IPS-20b (cell line): ENCODE measurements at regions not wholly inside any gene's neighbourhood (a gene's known extent, or its start where the extent isn't known, plus 50 kb on each side); places are given as distances from the start of the nearest gene placed in this dataset.
"Not testable (repeated sequence)": the region's sequence is repeated elsewhere in the genome, so short reads cannot be mapped to it uniquely, and the experiment has no call there.

Experiments used
- H3K27ac ChIP-seq: one replicate; pipeline ENCODE4 v1.5.1; 2013; ENCODE audit warnings: low read length
- H3K27me3 ChIP-seq: 2 replicates; pipeline ENCODE4 v1.6.1; 2013; ENCODE audit warnings: mild to moderate bottlenecking, low read length, inconsistent platforms; ENCODE audit not compliant: insufficient read depth
- H3K36me3 ChIP-seq: 2 replicates; pipeline ENCODE4 v1.6.1; 2013; ENCODE audit warnings: low read depth, mild to moderate bottlenecking, inconsistent platforms, low read length, moderate library complexity; ENCODE audit not compliant: insufficient read depth
- H3K4me1 ChIP-seq: 2 replicates; pipeline ENCODE4 v1.6.1; 2013; ENCODE audit warnings: mild to moderate bottlenecking, control low read depth, inconsistent platforms, low read length, moderate library complexity; ENCODE audit not compliant: insufficient read depth
- H3K4me3 ChIP-seq: 2 replicates; pipeline ENCODE4 v1.5.1; 2013; ENCODE audit warnings: mild to moderate bottlenecking, low read length, inconsistent platforms
- H3K9ac ChIP-seq: 2 replicates; pipeline ENCODE4 v1.6.1; 2013; ENCODE audit warnings: low read depth, mild to moderate bottlenecking, inconsistent platforms, low read length, moderate library complexity
- H3K9me3 ChIP-seq: 2 replicates; pipeline ENCODE4 v1.6.1; 2013; ENCODE audit warnings: mild to moderate bottlenecking, low read depth, low read length, inconsistent platforms; ENCODE audit not compliant: insufficient read depth

DNA sequence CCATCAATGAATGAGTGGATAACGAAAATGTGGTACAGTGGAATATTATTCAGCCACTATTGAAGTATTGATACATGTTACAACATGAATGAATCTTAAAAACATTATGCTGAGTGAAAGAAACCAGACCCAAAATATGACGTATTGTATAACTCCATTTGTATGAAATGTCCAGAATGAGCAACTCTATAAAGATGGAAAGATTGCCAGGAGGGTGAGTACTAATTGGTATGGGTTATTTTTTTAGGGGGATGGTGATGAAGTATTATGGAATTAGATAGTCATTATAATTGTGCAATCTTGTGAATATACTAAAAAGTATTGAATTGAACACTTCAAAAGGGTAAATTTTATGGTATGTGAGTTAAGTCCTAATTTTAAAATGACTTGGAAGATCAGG is 278.6 kb downstream of the SIPA1L2 start:
- Histone ChIP-seq H3K36me3 (no peaks in the 10 kb centered on the region), H3K4me3 (no peak overlapping the region), H3K4me1 (no peaks in the 10 kb centered on the region), H3K9me3 (no peaks in the 10 kb centered on the region), H3K27me3 (no peaks in the 10 kb centered on the region), H3K9ac (no peak overlapping the region), H3K27ac (no peak overlapping the region)

DNA sequence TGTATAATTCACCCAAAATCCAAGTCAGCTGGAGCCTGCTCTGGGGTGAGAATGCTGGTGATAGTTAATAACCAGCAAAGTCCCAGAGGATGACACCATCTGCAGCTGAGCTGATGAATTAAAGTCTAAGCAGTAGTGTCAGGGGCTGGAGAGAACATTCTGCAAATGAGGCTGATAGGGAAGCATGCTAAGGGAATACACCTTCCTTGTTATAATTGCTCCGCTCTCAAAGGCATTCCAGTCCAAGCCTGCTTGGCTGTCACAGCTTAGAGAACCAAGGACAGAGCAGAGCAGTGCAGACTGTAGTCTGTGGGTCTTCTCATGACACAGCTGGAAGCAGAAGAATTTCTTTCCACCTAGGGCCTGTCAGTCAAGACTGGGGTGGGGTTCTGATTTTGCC is 283.1 kb downstream of the SIPA1L2 start:
- Histone ChIP-seq H3K9me3 (peaks cover 6% of the 10 kb centered on the region; the same call in 1 of the 2 replicates), H3K4me3 (no peak overlapping the region), H3K27me3 (no peaks in the 10 kb centered on the region), H3K27ac (no peak overlapping the region), H3K4me1 (no peaks in the 10 kb centered on the region), H3K36me3 (no peaks in the 10 kb centered on the region), H3K9ac (no peak overlapping the region)

DNA sequence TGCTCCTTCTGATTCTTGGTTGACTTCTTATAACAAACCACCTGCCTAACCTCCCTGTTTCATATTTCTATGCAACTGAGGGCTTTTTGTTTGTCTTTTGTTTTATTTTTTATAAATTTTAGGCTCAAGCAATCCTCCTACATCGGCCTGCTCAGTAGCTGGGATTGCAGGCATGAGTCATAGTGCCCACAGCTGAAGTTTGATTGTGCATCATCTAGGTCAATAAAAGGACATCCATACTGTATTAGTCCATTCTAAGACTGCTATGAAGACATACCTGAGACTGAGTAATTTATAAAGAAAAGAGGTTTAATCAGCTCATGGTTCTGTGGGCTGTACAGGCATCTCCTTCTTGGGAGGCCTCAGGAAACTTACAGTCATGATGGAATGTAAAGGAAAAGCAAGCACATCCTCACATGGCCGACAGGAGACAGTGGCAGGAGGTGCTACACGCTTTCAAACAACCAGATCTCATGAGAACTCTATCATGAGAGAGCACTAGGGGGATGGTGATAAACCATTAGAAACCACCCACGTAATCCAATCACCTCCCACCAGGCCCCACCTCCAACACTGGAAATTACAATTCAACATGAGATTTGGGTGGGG is 285.0 kb downstream of the SIPA1L2 start:
- no peaks in the 10 kb centered on the region for H3K36me3 ChIP-seq
- no peaks in the 10 kb centered on the region for H3K4me1 ChIP-seq
- peaks cover 6% of the 10 kb centered on the region; the same call in 1 of the 2 replicates for H3K9me3 ChIP-seq
- H3K27ac ChIP-seq: no peak overlapping the region
- H3K9ac ChIP-seq: no peak overlapping the region
- no peaks in the 10 kb centered on the region for H3K27me3 ChIP-seq
- no peak overlapping the region for H3K4me3 ChIP-seq

DNA sequence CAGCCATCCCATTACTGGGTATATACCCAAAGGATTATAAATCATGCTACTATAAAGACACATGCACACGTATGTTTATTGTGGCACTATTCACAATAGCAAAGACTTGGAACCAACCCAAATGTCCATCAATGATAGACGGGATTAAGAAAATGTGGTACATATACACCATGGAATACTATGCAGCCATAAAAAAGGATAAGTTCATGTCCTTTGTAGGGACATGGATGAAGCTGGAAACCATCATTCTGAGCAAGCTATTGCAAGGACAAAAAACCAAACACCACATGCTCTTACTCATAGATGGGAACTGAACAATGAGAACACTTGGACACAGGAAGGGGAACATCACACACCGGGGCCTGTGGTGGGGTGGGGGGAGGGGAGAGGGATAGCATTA is 285.7 kb downstream of the SIPA1L2 start:
- H3K9me3 ChIP-seq, H3K9ac ChIP-seq, H3K4me1 ChIP-seq, H3K36me3 ChIP-seq, H3K27ac ChIP-seq, H3K27me3 ChIP-seq, H3K4me3 ChIP-seq: not testable (repeated sequence)

DNA sequence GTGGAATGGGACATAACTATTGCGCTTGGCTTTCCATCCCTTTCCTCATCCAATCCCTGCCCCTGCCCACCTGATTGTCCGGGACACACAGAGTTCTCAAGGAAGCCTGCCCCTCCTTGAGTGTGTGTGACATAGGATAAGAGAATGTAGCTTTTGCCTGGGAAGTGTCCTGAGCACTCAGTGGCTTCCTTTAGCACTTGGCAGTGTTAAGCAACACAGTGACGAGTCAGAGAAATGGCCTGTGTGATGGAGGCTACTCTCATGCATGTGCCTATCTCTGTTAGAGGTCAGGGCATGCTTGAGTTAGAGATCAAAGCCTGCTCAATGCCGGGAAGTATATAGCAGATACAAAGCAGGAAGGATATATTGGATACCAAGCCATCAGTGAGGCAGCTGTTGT is 289.5 kb downstream of the SIPA1L2 start:
- Histone ChIP-seq H3K9ac (no peak overlapping the region), H3K27me3 (no peaks in the 10 kb centered on the region), H3K27ac (no peak overlapping the region), H3K36me3 (no peaks in the 10 kb centered on the region), H3K4me1 (no peaks in the 10 kb centered on the region), H3K9me3 (peaks cover 6% of the 10 kb centered on the region; the same call in 1 of the 2 replicates), H3K4me3 (no peak overlapping the region)

DNA sequence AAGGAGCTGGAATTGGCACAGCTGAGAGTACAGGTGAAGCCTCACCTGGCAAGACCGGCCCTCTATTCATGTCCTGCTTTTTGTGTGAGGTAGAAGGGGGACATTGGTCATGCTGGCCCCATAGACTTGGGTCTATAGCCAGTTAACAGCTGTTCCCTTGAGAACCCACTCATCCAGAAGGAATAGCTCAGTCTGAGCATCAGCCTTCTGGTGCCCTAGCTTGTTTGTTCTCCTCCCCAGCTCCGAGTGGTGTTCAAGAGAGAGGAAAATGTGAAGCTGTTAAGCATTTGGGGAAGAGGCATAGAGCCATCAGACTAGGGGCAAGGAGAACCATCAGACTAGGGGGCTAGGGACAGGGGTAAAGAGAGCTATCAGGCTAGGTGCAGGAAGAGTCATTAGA is 290.9 kb downstream of the SIPA1L2 start:
- no peaks in the 10 kb centered on the region for H3K36me3 ChIP-seq
- no peak overlapping the region for H3K27ac ChIP-seq
- no peaks in the 10 kb centered on the region for H3K9me3 ChIP-seq
- H3K4me3 ChIP-seq: no peak overlapping the region
- H3K9ac ChIP-seq: no peak overlapping the region
- H3K4me1 ChIP-seq: no peaks in the 10 kb centered on the region
- no peaks in the 10 kb centered on the region for H3K27me3 ChIP-seq

DNA sequence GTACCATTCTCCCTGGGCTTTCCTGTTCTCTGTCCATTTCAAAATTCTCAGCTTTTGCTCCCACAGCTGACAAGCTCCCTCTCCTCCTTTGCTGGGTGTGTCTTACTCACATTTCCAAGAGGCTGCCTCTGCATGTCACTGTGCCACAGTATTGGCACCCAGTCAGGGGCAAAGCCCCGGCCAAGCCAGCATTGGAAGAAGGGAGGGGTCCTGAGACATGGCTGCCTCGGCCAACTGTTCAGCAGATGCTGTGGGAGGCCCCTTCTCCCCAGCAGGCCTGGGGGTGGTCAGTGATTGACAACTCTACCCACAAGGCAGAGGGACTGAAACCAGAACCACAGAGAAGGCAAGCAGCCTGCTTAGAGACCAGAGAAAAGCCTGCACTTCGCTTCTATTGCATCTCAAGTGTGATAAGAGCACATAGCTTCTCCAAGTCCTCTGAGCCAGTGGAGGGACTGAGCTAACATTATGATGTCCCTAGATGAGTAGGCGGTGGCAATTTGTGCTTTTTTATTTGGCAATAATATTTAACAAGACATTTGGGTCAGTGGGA is 294.1 kb downstream of the SIPA1L2 start:
- no peak overlapping the region for H3K4me3 ChIP-seq
- H3K4me1 ChIP-seq: no peaks in the 10 kb centered on the region
- no peaks in the 10 kb centered on the region for H3K36me3 ChIP-seq
- H3K27ac ChIP-seq: no peak overlapping the region
- H3K9me3 ChIP-seq: peaks cover 2% of the 10 kb centered on the region; the same call in 1 of the 2 replicates
- no peaks in the 10 kb centered on the region for H3K27me3 ChIP-seq
- H3K9ac ChIP-seq: no peak overlapping the region

DNA sequence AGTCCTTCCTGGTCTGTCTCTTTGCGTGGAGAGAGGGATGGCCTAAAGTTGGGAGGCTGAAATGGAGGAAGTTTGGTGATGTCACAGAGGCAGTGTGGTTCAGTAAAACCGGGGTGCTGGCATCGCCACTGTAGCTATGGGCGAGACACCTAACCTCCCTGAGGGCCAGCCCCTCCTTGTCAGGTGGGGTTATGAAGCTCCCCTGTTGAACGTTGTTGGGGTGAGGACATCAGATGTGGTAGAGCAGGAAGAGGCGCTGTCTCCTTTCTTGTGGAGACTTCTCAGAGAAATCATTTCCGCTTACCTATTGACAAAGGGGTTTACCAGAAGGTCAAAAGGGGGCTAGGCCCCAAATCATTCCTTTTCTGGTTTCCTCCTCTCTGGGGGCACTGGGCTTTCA is 294.7 kb downstream of the SIPA1L2 start:
- Histone ChIP-seq H3K4me3 (no peak overlapping the region), H3K27me3 (no peaks in the 10 kb centered on the region), H3K9ac (no peak overlapping the region), H3K4me1 (no peaks in the 10 kb centered on the region), H3K36me3 (no peaks in the 10 kb centered on the region), H3K9me3 (peaks cover 8% of the 10 kb centered on the region), H3K27ac (no peak overlapping the region)

DNA sequence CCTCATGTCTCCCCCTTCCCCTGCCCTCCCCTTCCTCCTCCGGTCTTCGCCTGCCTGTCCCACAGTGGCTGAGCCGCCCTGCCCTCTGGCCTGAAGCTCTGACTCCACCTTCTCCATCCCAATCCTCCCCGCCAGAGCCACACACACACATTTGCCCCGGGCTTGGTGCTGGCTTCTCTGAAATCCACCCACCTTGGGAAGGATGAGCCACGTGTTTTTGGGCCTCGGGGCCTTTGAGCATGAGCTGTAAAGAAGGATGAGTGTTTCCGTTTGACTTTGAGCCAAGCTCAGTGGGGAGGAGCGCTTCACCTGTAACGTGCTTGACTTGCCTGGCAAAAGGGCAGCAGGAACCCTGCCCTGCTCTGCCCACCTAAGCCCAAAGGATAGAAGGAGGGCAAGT is 295.1 kb downstream of the SIPA1L2 start:
- H3K9ac ChIP-seq: no peak overlapping the region

DNA sequence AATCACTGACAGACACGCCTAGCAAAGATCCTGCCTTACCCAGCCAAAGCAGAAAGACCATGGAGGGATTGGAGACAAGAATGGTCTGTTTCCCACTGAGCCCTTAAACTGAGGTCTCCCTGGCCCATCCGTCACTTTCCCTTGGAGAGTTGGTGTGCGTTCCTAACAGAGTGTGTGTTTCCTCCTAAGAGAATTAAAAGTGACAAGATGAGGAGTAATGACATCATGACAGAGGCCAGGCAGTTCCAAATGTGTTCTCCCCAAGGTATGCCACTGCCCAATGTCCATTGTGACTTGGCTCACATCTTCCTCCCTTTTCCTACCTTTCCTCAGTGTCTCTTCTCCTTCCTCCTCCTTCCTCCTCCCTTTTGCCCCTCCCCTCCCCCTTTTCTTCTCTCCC is 295.7 kb downstream of the SIPA1L2 start:
- peaks cover 9% of the 10 kb centered on the region for H3K9me3 ChIP-seq
- H3K4me1 ChIP-seq: no peaks in the 10 kb centered on the region

More for the DNA sequence above, 295.1 kb downstream of the SIPA1L2 start:
- Histone ChIP-seq H3K4me3 (no peak overlapping the region), H3K4me1 (no peaks in the 10 kb centered on the region), H3K9me3 (peaks cover 9% of the 10 kb centered on the region), H3K36me3 (no peaks in the 10 kb centered on the region), H3K27me3 (no peaks in the 10 kb centered on the region), H3K27ac (no peak overlapping the region)

DNA sequence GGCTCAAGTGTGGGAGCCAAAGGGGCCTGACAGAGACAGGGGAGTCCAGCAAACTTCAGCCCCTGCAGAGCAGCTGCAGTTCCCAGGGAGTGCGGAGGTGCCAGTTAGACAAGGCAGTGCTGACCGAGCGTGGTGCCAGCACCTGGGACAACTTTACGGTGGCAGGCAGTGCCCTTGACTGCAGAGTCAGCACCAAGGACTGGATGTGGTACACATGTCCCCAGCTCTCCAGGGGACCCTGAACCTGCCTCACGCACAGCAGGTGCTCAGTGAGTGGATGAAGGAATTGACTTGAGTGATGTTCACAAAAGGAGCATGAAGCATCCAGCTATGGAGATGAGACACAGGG is 296.5 kb downstream of the SIPA1L2 start:
- Histone ChIP-seq H3K4me1 (no peaks in the 10 kb centered on the region), H3K4me3 (no peak overlapping the region), H3K27ac (no peak overlapping the region), H3K27me3 (no peaks in the 10 kb centered on the region), H3K9me3 (peaks cover 9% of the 10 kb centered on the region), H3K36me3 (no peaks in the 10 kb centered on the region), H3K9ac (no peak overlapping the region)

More for the DNA sequence above, 295.7 kb downstream of the SIPA1L2 start:
- Histone ChIP-seq H3K4me3 (no peak overlapping the region), H3K27ac (no peak overlapping the region), H3K9ac (no peak overlapping the region), H3K27me3 (no peaks in the 10 kb centered on the region), H3K36me3 (no peaks in the 10 kb centered on the region)

DNA sequence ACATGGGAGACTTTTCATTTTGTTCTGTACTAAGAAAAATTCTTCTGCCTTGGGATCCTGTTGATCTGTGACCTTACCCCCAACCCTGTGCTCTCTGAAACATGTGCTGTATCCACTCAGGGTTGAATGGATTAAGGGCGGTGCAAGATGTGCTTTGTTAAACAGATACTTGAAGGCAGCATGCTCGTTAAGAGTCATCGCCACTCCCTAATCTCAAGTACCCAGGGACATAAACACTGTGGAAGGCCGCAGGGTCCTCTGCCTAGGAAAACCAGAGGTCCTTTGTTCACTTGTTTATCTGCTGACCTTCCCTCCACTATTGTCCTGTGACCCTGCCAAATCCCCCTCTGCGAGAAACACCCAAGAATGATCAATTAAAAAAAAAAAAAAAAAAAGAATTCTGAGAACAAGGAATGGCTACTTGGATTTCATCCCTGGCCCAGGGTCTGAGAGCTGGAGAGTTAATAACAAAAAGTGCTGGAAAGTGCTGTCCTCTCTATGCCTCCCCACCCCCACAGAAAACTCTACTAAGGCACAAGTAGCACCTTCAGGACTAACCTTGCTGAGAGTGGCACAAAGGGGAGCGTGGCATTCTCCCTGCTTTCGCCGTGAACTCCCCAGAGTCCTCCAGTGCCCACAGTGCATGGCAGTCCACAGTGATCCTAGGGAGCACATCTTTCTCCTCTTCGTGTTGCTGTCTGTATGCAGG is 297.1 kb downstream of the SIPA1L2 start:
- not testable (repeated sequence) for H3K27ac ChIP-seq, H3K4me3 ChIP-seq, H3K9me3 ChIP-seq, H3K27me3 ChIP-seq, H3K9ac ChIP-seq, H3K36me3 ChIP-seq, H3K4me1 ChIP-seq
